ENCODE measurements at regions not wholly inside any gene's neighbourhood (a gene's known extent, or its start where the extent isn't known, plus 50 kb on each side); places are given as distances from the start of the nearest gene placed in this dataset.

DNA sequence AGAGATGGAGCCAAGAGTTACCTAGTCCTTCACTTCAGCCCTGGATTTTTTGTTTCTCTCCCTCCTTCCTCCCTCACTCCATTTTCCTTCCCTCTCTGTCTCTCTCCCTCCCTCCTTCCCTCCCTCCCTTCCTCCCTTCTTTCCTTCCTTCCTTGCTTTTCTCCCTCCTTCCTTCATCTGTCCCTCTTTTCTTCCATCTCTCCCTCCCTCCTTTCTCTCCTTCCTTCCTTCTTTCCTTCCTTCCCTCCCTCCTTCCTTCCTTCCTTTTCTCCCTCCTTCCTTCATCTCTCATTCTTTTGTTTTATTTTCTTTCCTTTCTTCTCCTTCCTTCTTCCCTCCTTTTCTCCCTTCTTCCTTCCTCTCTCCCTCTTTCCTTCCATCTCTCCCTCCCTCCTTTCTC, 283.5 kb downstream of the MAF start:
- TF ChIP-seq EZH2 (IDR thresholded peaks at IDR 0.05; ENCODE audit: borderline replicate concordance) = no peak
- TF ChIP-seq, protein P1, sequence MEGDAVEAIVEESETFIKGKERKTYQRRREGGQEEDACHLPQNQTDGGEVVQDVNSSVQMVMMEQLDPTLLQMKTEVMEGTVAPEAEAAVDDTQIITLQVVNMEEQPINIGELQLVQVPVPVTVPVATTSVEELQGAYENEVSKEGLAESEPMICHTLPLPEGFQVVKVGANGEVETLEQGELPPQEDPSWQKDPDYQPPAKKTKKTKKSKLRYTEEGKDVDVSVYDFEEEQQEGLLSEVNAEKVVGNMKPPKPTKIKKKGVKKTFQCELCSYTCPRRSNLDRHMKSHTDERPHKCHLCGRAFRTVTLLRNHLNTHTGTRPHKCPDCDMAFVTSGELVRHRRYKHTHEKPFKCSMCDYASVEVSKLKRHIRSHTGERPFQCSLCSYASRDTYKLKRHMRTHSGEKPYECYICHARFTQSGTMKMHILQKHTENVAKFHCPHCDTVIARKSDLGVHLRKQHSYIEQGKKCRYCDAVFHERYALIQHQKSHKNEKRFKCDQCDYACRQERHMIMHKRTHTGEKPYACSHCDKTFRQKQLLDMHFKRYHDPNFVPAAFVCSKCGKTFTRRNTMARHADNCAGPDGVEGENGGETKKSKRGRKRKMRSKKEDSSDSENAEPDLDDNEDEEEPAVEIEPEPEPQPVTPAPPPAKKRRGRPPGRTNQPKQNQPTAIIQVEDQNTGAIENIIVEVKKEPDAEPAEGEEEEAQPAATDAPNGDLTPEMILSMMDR (IDR thresholded peaks at IDR 0.05; ENCODE audit: poor library complexity) = no peak
- no peak for TF ChIP-seq EZH2phosphoT487 (IDR thresholded peaks at IDR 0.05; ENCODE audit: low read depth, severe bottlenecking, unreplicated experiment)
- Histone ChIP-seq H3K36me3 (replicated peaks; ENCODE audit: insufficient read depth, low read depth) (no peaks in the 10 kb centered on the region), H3K4me1 (ENCODE audit: insufficient read depth) (peaks cover 4% of the 10 kb centered on the region), H3K4me2 (no peak overlapping the region), H3K79me2 (no peaks in the 10 kb centered on the region), H3K9me2 (replicated peaks; ENCODE audit: insufficient read depth) (no peaks in the 10 kb centered on the region), H3K9me3 (ENCODE audit: low read depth) (no peaks in the 10 kb centered on the region), H2AFZ (no peak overlapping the region), H3K27me3 (peaks cover 8% of the 10 kb centered on the region), H3K4me3 (no peak overlapping the region), H3K27ac (no peak overlapping the region), H4K20me1 (ENCODE audit: insufficient read depth, poor library complexity, severe bottlenecking) (no peaks in the 10 kb centered on the region)
- DNase-seq (ENCODE audit: low spot score) = no peak

DNA sequence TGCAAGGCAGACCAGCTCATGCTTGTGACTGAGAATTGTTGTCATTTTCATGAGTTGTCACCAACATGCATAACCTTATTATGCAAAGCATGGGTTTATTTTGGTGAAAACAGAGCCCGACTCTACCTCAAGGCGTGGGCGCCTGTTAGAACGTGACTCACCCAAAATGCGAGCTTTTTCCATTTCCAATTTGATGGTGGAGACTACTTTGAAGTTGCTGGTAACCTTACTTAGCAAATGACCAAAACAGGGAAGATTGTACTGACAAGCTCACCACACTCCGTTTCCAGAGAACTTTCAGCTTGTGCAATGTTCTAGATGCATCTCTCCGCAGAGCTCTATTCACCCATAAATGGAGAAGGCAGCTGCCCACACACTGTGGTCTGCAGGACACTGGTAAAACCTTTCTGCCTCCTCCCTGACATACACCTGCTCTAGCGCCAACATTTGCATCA, 284.5 kb downstream of the MAF start:
- H3K27ac ChIP-seq = no peak overlapping the region
- no peak for DNase-seq (ENCODE audit: low spot score)
- peaks cover 5% of the 10 kb centered on the region for H3K4me1 ChIP-seq (ENCODE audit: insufficient read depth)
- no peaks in the 10 kb centered on the region for H3K79me2 ChIP-seq
- H3K9me2 ChIP-seq (replicated peaks; ENCODE audit: insufficient read depth) = no peaks in the 10 kb centered on the region
- H2AFZ ChIP-seq = no peak overlapping the region
- TF ChIP-seq EZH2phosphoT487 (IDR thresholded peaks at IDR 0.05; ENCODE audit: low read depth, severe bottlenecking, unreplicated experiment) (no peak), EZH2 (IDR thresholded peaks at IDR 0.05; ENCODE audit: borderline replicate concordance) (no peak)
- TF ChIP-seq, protein P1 (IDR thresholded peaks at IDR 0.05; ENCODE audit: poor library complexity) = no peak
- WGBS (ENCODE audit: low lambda C conversion rate, missing lambda C conversion rate) = 67% methylated on average over 8 of the region's 8 CpGs
- H3K4me2 ChIP-seq = no peak overlapping the region
- H3K27me3 ChIP-seq = peaks cover 8% of the 10 kb centered on the region
- H3K36me3 ChIP-seq (replicated peaks; ENCODE audit: insufficient read depth, low read depth) = no peaks in the 10 kb centered on the region
- no peak overlapping the region for H3K4me3 ChIP-seq
- H3K9me3 ChIP-seq (ENCODE audit: low read depth) = no peaks in the 10 kb centered on the region
- no peaks in the 10 kb centered on the region for H4K20me1 ChIP-seq (ENCODE audit: insufficient read depth, poor library complexity, severe bottlenecking)

- Histone ChIP-seq H3K4me3 (peak overlapping the region; percentile 6), H3K27ac (peak overlapping the region; percentile 75), H3K4me2 (peak overlapping the region; percentile 45), H3K9me2 (replicated peaks; ENCODE audit: insufficient read depth) (no peaks in the 10 kb centered on the region), H3K27me3 (no peaks in the 10 kb centered on the region), H4K20me1 (ENCODE audit: insufficient read depth, poor library complexity, severe bottlenecking) (no peaks in the 10 kb centered on the region), H3K36me3 (replicated peaks; ENCODE audit: insufficient read depth, low read depth) (no peaks in the 10 kb centered on the region), H3K79me2 (no peaks in the 10 kb centered on the region), H2AFZ (no peak overlapping the region), H3K9me3 (ENCODE audit: low read depth) (no peaks in the 10 kb centered on the region), H3K4me1 (ENCODE audit: insufficient read depth) (peaks cover 5% of the 10 kb centered on the region)
- 24% methylated on average over 11 of the region's 11 CpGs for WGBS (ENCODE audit: low lambda C conversion rate, missing lambda C conversion rate)
- TF ChIP-seq EZH2phosphoT487 (IDR thresholded peaks at IDR 0.05; ENCODE audit: low read depth, severe bottlenecking, unreplicated experiment) (no peak), EZH2 (IDR thresholded peaks at IDR 0.05; ENCODE audit: borderline replicate concordance) (no peak)
- TF ChIP-seq, protein P1 (IDR thresholded peaks at IDR 0.05; ENCODE audit: poor library complexity) = no peak
- peak; percentile 64 for DNase-seq (ENCODE audit: low spot score)
Measured at GRCh38 chr16:79312502-79312901, 288.0 kb downstream of the MAF start.

DNA sequence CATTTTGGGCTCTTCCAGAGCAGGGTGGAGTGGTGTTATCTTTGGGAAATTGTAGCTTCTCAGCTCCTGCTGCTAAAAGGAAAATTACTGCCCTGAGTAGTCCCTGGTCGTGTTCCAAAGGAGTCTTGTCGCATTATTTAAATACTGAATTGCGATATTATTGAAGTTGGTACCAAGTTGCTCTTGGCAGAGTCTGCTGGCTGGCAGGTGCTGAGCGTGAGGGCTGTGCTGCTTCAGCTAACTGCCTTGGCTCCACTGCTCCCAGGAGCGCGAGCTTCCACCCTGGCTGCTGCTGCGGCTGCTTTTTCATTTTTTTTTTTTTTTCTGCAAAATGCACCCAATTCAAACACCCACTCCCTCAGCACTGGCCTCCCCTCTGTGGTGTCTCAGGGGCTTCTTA, 289.8 kb downstream of the MAF start:
- no peak overlapping the region for H3K4me3 ChIP-seq
- no peaks in the 10 kb centered on the region for H3K9me2 ChIP-seq (replicated peaks; ENCODE audit: insufficient read depth)
- DNase-seq (ENCODE audit: low spot score) = no peak
- no peak overlapping the region for H3K4me2 ChIP-seq
- H3K9me3 ChIP-seq (ENCODE audit: low read depth) = no peaks in the 10 kb centered on the region
- TF ChIP-seq EZH2phosphoT487 (IDR thresholded peaks at IDR 0.05; ENCODE audit: low read depth, severe bottlenecking, unreplicated experiment) (no peak), EZH2 (IDR thresholded peaks at IDR 0.05; ENCODE audit: borderline replicate concordance) (no peak)
- TF ChIP-seq, protein P1 (IDR thresholded peaks at IDR 0.05; ENCODE audit: poor library complexity) = no peak
- H4K20me1 ChIP-seq (ENCODE audit: insufficient read depth, poor library complexity, severe bottlenecking) = no peaks in the 10 kb centered on the region
- H3K27me3 ChIP-seq = no peaks in the 10 kb centered on the region
- 87% methylated on average over 7 of the region's 7 CpGs for WGBS (ENCODE audit: low lambda C conversion rate, missing lambda C conversion rate)
- H3K79me2 ChIP-seq = no peaks in the 10 kb centered on the region
- H2AFZ ChIP-seq = no peak overlapping the region
- no peaks in the 10 kb centered on the region for H3K36me3 ChIP-seq (replicated peaks; ENCODE audit: insufficient read depth, low read depth)
- peaks cover 5% of the 10 kb centered on the region for H3K4me1 ChIP-seq (ENCODE audit: insufficient read depth)
- no peak overlapping the region for H3K27ac ChIP-seq
